GM12892 (cell line): ENCODE measurements at regions not wholly inside any gene's neighbourhood (a gene's known extent, or its start where the extent isn't known, plus 50 kb on each side); places are given as distances from the start of the nearest gene placed in this dataset.

Source experiments
- DNase-seq: peaks from one replicate; pipeline ENCODE4 v3.0.0; 2011; ENCODE audit not compliant: insufficient read length
- FAIRE-seq: peaks from 2 replicates; lab custom pipeline; 2011; peaks lifted over from hg19 to GRCh38; lab: Jason Lieb, UNC
- POLR2A ChIP-seq: IDR thresholded peaks from 2 replicates; pipeline ENCODE4 v1.6.1; 2011; ENCODE audit warnings: low read depth, low read length, control low read depth
- POLR2AphosphoS5 ChIP-seq: IDR thresholded peaks from 2 replicates; pipeline ENCODE4 v1.6.1; 2011; ENCODE audit warnings: low read depth, low read length, control low read depth
- TAF1 ChIP-seq: IDR thresholded peaks from 2 replicates; pipeline ENCODE4 v1.6.1; 2011; ENCODE audit warnings: low read depth, mild to moderate bottlenecking, control low read depth, low read length, borderline replicate concordance

- TF ChIP-seq TAF1 (no peak), POLR2AphosphoS5 (no peak)
- no peak for DNase-seq
- FAIRE-seq, result no peak
These were observed 502.2 kb downstream of the AJAP1 start for GRCh38 chr1:5156416-5157120.

- FAIRE-seq, result no peak
- TF ChIP-seq POLR2A (no peak), POLR2AphosphoS5 (no peak), TAF1 (no peak)
- DNase-seq, result no peak
These were observed 497.1 kb downstream of the AJAP1 start for GRCh38 chr1:5151511-5151910.

- no peak for TF ChIP-seq POLR2A
- TF ChIP-seq POLR2AphosphoS5, result no peak
- no peak for TF ChIP-seq TAF1
- FAIRE-seq, result no peak
- no peak for DNase-seq
These were observed 495.8 kb downstream of the AJAP1 start for GRCh38 chr1:5150191-5150590.

- TF ChIP-seq POLR2AphosphoS5 (no peak), TAF1 (no peak), POLR2A (no peak)
- DNase-seq (no peak), FAIRE-seq (no peak)
These were observed 493.4 kb downstream of the AJAP1 start for GRCh38 chr1:5147806-5148205.

- TF ChIP-seq POLR2AphosphoS5, result no peak
- no peak for TF ChIP-seq TAF1
- no peak for TF ChIP-seq POLR2A
- DNase-seq (no peak), FAIRE-seq (no peak)
These were observed 488.0 kb downstream of the AJAP1 start for GRCh38 chr1:5142389-5142788.

- no peak for FAIRE-seq
- no peak for TF ChIP-seq TAF1
- TF ChIP-seq POLR2AphosphoS5, result no peak
- no peak for TF ChIP-seq POLR2A
- no peak for DNase-seq
These were observed 487.3 kb downstream of the AJAP1 start for GRCh38 chr1:5141750-5142149.

GRCh38 chr1:5140962-5141361 is 486.6 kb downstream of the AJAP1 start:
- FAIRE-seq, result no peak
- DNase-seq, result no peak
- TF ChIP-seq TAF1, result no peak
- no peak for TF ChIP-seq POLR2A
- TF ChIP-seq POLR2AphosphoS5, result no peak

GRCh38 chr1:5140136-5140535 is 485.7 kb downstream of the AJAP1 start:
- DNase-seq, result no peak
- TF ChIP-seq POLR2AphosphoS5, result no peak
- no peak for TF ChIP-seq TAF1
- no peak for TF ChIP-seq POLR2A

GRCh38 chr1:5129746-5130355 is 475.4 kb downstream of the AJAP1 start:
- FAIRE-seq (no peak), DNase-seq (no peak)
- TF ChIP-seq POLR2A, result no peak
- no peak for TF ChIP-seq TAF1
- TF ChIP-seq POLR2AphosphoS5, result no peak

More at GRCh38 chr1:5140136-5140535, 485.7 kb downstream of the AJAP1 start:
- no peak for FAIRE-seq

- FAIRE-seq (no peak), DNase-seq (no peak)
- no peak for TF ChIP-seq TAF1
- TF ChIP-seq POLR2AphosphoS5, result no peak
- TF ChIP-seq POLR2A, result no peak
These were observed 470.8 kb downstream of the AJAP1 start for GRCh38 chr1:5125208-5125607.

- no peak for FAIRE-seq
- no peak for TF ChIP-seq POLR2A
- TF ChIP-seq POLR2AphosphoS5, result no peak
- no peak for TF ChIP-seq TAF1
- DNase-seq, result no peak
These were observed 466.1 kb downstream of the AJAP1 start for GRCh38 chr1:5120559-5120958.
